ENCODE measurements at regions not wholly inside any gene's neighbourhood (a gene's known extent, or its start where the extent isn't known, plus 50 kb on each side); places are given as distances from the start of the nearest gene placed in this dataset.
"Not testable (repeated sequence)": the region's sequence is repeated elsewhere in the genome, so short reads cannot be mapped to it uniquely, and the experiment has no call there.

- Histone ChIP-seq H3K9me3 (ENCODE audit: control extremely low read depth in 1 of 3, control insufficient read depth in 2 of 3, insufficient read depth in 1 of 3, low read length in 2 of 3) (peaks cover 0 to 64% (median 0%) of the 10 kb centered on the region in 3 donors), H3K4me3 (ENCODE audit: control extremely low read depth in 1 of 5, extremely low read depth in 1 of 5, insufficient read depth in 1 of 5, low read depth in 2 of 5, low read length in 4 of 5) (no peak overlapping the region), H3K9ac (ENCODE audit: low read length) (no peak overlapping the region), H2AFZ (ENCODE audit: insufficient read depth, low read depth, low read length, poor library complexity, severe bottlenecking) (no peak overlapping the region), H3K27ac (ENCODE audit: low read length in 2 of 2) (no peak overlapping the region), H3K36me3 (replicated peaks in 1 of 2; ENCODE audit: control extremely low read depth in 1 of 2, control insufficient read depth in 1 of 2, extremely low read depth in 1 of 2, insufficient read depth in 2 of 2, low read length in 1 of 2) (no peaks in the 10 kb centered on the region), H4K20me1 (ENCODE audit: control insufficient read depth, insufficient read depth, low read length, poor library complexity, severe bottlenecking) (no peaks in the 10 kb centered on the region), H3K4me2 (replicated peaks; ENCODE audit: low read depth, low read length, poor library complexity, severe bottlenecking) (no peak overlapping the region), H3K4me1 (ENCODE audit: control insufficient read depth in 2 of 2, insufficient read depth in 2 of 2, low read length in 2 of 2) (no peaks in the 10 kb centered on the region), H3K27me3 (replicated peaks in 1 of 4; ENCODE audit: control extremely low read depth in 1 of 4, control insufficient read depth in 3 of 4, insufficient read depth in 4 of 4, low read length in 3 of 4) (no peaks in the 10 kb centered on the region), H3K79me2 (ENCODE audit: control insufficient read depth, insufficient read depth, low read length) (no peaks in the 10 kb centered on the region)
- no peaks in the 10 kb centered on the region for H3K4me1 Mint-ChIP-seq
- POLR2A ChIA-PET, result no interaction called here
- ATAC-seq (ENCODE audit: low read depth), result no peak
- CTCF ChIA-PET, result no interaction called here
- WGBS (ENCODE audit: insufficient coverage), result 71% methylated on average over 10 of the region's 11 CpGs
- H3K9me3 Mint-ChIP-seq (ENCODE audit: insufficient read depth), result peaks cover 13% of the 10 kb centered on the region
- no peaks in the 10 kb centered on the region for H3K27me3 Mint-ChIP-seq
- H3K4me3 Mint-ChIP-seq, result no peak overlapping the region
- no peak for TF ChIP-seq CTCF (IDR thresholded peaks at IDR 0.05)
- no peak for TF ChIP-seq EZH2 (IDR thresholded peaks at IDR 0.05; ENCODE audit: borderline replicate concordance, insufficient read depth, low read depth, low read length, poor library complexity, severe bottlenecking)
- no peak for DNase-seq
- intact Hi-C loops (cut with micrococcal nuclease), result no loop called here
- H3K27ac Mint-ChIP-seq, result no peak overlapping the region
Measured at GRCh38 chr9:65404232-65405006, 119.4 kb upstream of the FOXD4L5 start.

GRCh38 chr9:65403721-65404120 lies 118.7 kb upstream of the FOXD4L5 start:
- H3K27ac Mint-ChIP-seq, result no peak overlapping the region
- Histone ChIP-seq H3K27ac (ENCODE audit: low read length in 2 of 2) (no peak overlapping the region), H2AFZ (ENCODE audit: insufficient read depth, low read depth, low read length, poor library complexity, severe bottlenecking) (no peak overlapping the region), H3K27me3 (replicated peaks in 1 of 4; ENCODE audit: control extremely low read depth in 1 of 4, control insufficient read depth in 3 of 4, insufficient read depth in 4 of 4, low read length in 3 of 4) (no peaks in the 10 kb centered on the region), H3K9ac (ENCODE audit: low read length) (no peak overlapping the region), H4K20me1 (ENCODE audit: control insufficient read depth, insufficient read depth, low read length, poor library complexity, severe bottlenecking) (no peaks in the 10 kb centered on the region), H3K4me3 (ENCODE audit: control extremely low read depth in 1 of 5, extremely low read depth in 1 of 5, insufficient read depth in 1 of 5, low read depth in 2 of 5, low read length in 4 of 5) (no peak overlapping the region), H3K9me3 (ENCODE audit: control extremely low read depth in 1 of 3, control insufficient read depth in 2 of 3, insufficient read depth in 1 of 3, low read length in 2 of 3) (peaks cover 0 to 57% (median 0%) of the 10 kb centered on the region in 3 donors), H3K36me3 (replicated peaks in 1 of 2; ENCODE audit: control extremely low read depth in 1 of 2, control insufficient read depth in 1 of 2, extremely low read depth in 1 of 2, insufficient read depth in 2 of 2, low read length in 1 of 2) (no peaks in the 10 kb centered on the region), H3K4me2 (replicated peaks; ENCODE audit: low read depth, low read length, poor library complexity, severe bottlenecking) (no peak overlapping the region), H3K4me1 (ENCODE audit: control insufficient read depth in 2 of 2, insufficient read depth in 2 of 2, low read length in 2 of 2) (no peaks in the 10 kb centered on the region), H3K79me2 (ENCODE audit: control insufficient read depth, insufficient read depth, low read length) (no peaks in the 10 kb centered on the region)
- H3K4me1 Mint-ChIP-seq, result no peaks in the 10 kb centered on the region
- ChIA-PET POLR2A (no interaction called here), CTCF (no interaction called here)
- peaks cover 13% of the 10 kb centered on the region for H3K9me3 Mint-ChIP-seq (ENCODE audit: insufficient read depth)
- TF ChIP-seq CTCF (IDR thresholded peaks at IDR 0.05) (no peak), EZH2 (IDR thresholded peaks at IDR 0.05; ENCODE audit: borderline replicate concordance, insufficient read depth, low read depth, low read length, poor library complexity, severe bottlenecking) (no peak)
- no peak for ATAC-seq (ENCODE audit: low read depth)
- no peaks in the 10 kb centered on the region for H3K27me3 Mint-ChIP-seq
- no peak for DNase-seq
- intact Hi-C loops (cut with micrococcal nuclease), result no loop called here
- WGBS (ENCODE audit: insufficient coverage), result 84% methylated on average over 8 of the region's 10 CpGs
- no peak overlapping the region for H3K4me3 Mint-ChIP-seq

- H3K4me2 ChIP-seq (replicated peaks; ENCODE audit: low read depth, low read length, poor library complexity, severe bottlenecking); H3K36me3 ChIP-seq (replicated peaks in 1 of 2; ENCODE audit: control extremely low read depth in 1 of 2, control insufficient read depth in 1 of 2, extremely low read depth in 1 of 2, insufficient read depth in 2 of 2, low read length in 1 of 2); H3K9ac ChIP-seq (ENCODE audit: low read length); H3K4me1 Mint-ChIP-seq; H3K27me3 Mint-ChIP-seq; H3K27ac Mint-ChIP-seq; H3K4me3 ChIP-seq (ENCODE audit: control extremely low read depth in 1 of 5, extremely low read depth in 1 of 5, insufficient read depth in 1 of 5, low read depth in 2 of 5, low read length in 4 of 5); H2AFZ ChIP-seq (ENCODE audit: insufficient read depth, low read depth, low read length, poor library complexity, severe bottlenecking); intact Hi-C loops (cut with micrococcal nuclease); H3K9me3 Mint-ChIP-seq (ENCODE audit: insufficient read depth); DNase-seq; H3K4me3 Mint-ChIP-seq; H4K20me1 ChIP-seq (ENCODE audit: control insufficient read depth, insufficient read depth, low read length, poor library complexity, severe bottlenecking); H3K4me1 ChIP-seq (ENCODE audit: control insufficient read depth in 2 of 2, insufficient read depth in 2 of 2, low read length in 2 of 2); CTCF ChIA-PET; H3K27ac ChIP-seq (ENCODE audit: low read length in 2 of 2); ATAC-seq (ENCODE audit: low read depth); H3K27me3 ChIP-seq (replicated peaks in 1 of 4; ENCODE audit: control extremely low read depth in 1 of 4, control insufficient read depth in 3 of 4, insufficient read depth in 4 of 4, low read length in 3 of 4); POLR2A ChIA-PET; H3K79me2 ChIP-seq (ENCODE audit: control insufficient read depth, insufficient read depth, low read length): not testable (repeated sequence)
- peaks cover 0 to 55% (median 0%) of the 10 kb centered on the region in 3 donors for H3K9me3 ChIP-seq (ENCODE audit: control extremely low read depth in 1 of 3, control insufficient read depth in 2 of 3, insufficient read depth in 1 of 3, low read length in 2 of 3)
- 97% methylated on average over 8 of the region's 11 CpGs for WGBS (ENCODE audit: insufficient coverage)
Measured at GRCh38 chr9:65403072-65403471, 118.1 kb upstream of the FOXD4L5 start.

Measured in B cell (primary cell).